ENCODE measurements at regions not wholly inside any gene's neighbourhood (a gene's known extent, or its start where the extent isn't known, plus 50 kb on each side); places are given as distances from the start of the nearest gene placed in this dataset.

DNA sequence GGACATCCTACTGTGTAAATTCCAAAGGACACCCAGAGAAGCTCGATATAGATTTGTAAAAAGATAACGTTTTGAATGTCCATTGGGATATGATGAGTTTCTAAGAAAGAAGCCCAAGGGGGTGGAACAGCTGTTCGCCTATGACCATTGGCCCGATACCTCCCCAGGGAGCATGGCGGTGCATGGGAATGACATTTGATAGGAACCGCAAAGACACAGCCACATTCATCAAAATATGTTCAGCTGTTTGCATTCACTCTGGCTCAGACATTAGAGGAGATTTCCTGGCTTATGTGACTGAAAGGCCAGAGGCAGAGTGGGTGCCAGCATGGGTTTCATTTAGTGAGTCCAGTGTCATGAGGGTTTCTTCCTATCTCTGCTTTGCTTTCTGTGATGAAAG lies 56.0 kb upstream of the BAIAP2L1 start:
- Histone ChIP-seq H3K4me2 (no peak overlapping the region), H3K4me3 (no peak overlapping the region), H3K79me2 (ENCODE audit: low read depth) (no peaks in the 10 kb centered on the region), H2AFZ (no peak overlapping the region), H3F3A (ENCODE audit: insufficient read depth, low read depth) (no peaks in the 10 kb centered on the region), H3K27me3 (ENCODE audit: insufficient read depth, low read depth) (peaks cover 40% of the 10 kb centered on the region; the same call in 1 of the 2 replicates), H4K20me1 (ENCODE audit: insufficient read depth) (no peaks in the 10 kb centered on the region), H3K36me3 (ENCODE audit: low read depth) (no peaks in the 10 kb centered on the region), H3K4me1 (replicated peaks; ENCODE audit: insufficient read depth) (no peaks in the 10 kb centered on the region), H3K27ac (no peak overlapping the region), H3K9me3 (ENCODE audit: insufficient read depth, low read depth) (0 out of 2 replicates have a peak, but pooled peaks cover 5% of the 10 kb centered on the region), H3K9me2 (ENCODE audit: insufficient read depth) (no peaks in the 10 kb centered on the region)
- no TSS peak for BruUV-seq (replicated peaks)
- intact Hi-C loops (cut with micrococcal nuclease; ENCODE audit: unreplicated experiment): no loop called here
- ChIA-PET POLR2A (ENCODE audit: unreplicated experiment) (interaction anchor here (0.5 kb wide), 1 partner anchor 1273 kb away, joined by 3 read pairs; no protein-coding TSS in a partner anchor), CTCF (no interaction called here)
- TF ChIP-seq EZH2 (IDR thresholded peaks at IDR 0.05; ENCODE audit: low read depth): no peak
- TF ChIP-seq, protein P1, sequence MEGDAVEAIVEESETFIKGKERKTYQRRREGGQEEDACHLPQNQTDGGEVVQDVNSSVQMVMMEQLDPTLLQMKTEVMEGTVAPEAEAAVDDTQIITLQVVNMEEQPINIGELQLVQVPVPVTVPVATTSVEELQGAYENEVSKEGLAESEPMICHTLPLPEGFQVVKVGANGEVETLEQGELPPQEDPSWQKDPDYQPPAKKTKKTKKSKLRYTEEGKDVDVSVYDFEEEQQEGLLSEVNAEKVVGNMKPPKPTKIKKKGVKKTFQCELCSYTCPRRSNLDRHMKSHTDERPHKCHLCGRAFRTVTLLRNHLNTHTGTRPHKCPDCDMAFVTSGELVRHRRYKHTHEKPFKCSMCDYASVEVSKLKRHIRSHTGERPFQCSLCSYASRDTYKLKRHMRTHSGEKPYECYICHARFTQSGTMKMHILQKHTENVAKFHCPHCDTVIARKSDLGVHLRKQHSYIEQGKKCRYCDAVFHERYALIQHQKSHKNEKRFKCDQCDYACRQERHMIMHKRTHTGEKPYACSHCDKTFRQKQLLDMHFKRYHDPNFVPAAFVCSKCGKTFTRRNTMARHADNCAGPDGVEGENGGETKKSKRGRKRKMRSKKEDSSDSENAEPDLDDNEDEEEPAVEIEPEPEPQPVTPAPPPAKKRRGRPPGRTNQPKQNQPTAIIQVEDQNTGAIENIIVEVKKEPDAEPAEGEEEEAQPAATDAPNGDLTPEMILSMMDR (conservative IDR thresholded peaks at IDR 0.05): no peak
- no peak for DNase-seq

DNA sequence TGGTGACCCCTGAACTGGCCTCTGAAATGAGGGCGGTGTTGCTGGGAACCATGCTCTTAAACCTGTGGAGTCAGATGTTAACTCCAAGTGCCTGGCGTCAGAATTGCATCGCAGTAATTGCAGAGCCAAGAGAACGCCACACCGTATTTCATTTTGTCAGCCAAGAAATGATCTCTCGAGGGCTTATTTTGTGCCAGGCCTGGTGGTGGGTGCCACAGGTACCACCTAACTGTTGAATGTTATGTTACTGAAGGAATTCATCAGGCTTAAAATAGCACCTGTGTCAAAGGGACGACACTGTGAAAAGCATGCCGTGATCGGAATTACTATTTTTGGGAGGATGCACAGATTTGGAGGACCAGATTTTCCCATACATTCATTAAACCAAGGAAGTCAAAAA lies 51.9 kb upstream of the BAIAP2L1 start:
- H3K4me2 ChIP-seq: no peak overlapping the region
- no peaks in the 10 kb centered on the region for H3K79me2 ChIP-seq (ENCODE audit: low read depth)
- DNase-seq: no peak
- BruUV-seq (replicated peaks): no TSS peak
- intact Hi-C loops (cut with micrococcal nuclease; ENCODE audit: unreplicated experiment): no loop called here
- no peaks in the 10 kb centered on the region for H4K20me1 ChIP-seq (ENCODE audit: insufficient read depth)
- no peak overlapping the region for H3K4me3 ChIP-seq
- no peaks in the 10 kb centered on the region for H3K4me1 ChIP-seq (replicated peaks; ENCODE audit: insufficient read depth)
- no peaks in the 10 kb centered on the region for H3K9me2 ChIP-seq (ENCODE audit: insufficient read depth)
- H3K9me3 ChIP-seq (ENCODE audit: insufficient read depth, low read depth): 0 out of 2 replicates have a peak, but pooled peaks cover 5% of the 10 kb centered on the region
- POLR2A ChIA-PET (ENCODE audit: unreplicated experiment): no interaction called here
- no peaks in the 10 kb centered on the region for H3F3A ChIP-seq (ENCODE audit: insufficient read depth, low read depth)
- H3K36me3 ChIP-seq (ENCODE audit: low read depth): no peaks in the 10 kb centered on the region
- H3K27me3 ChIP-seq (ENCODE audit: insufficient read depth, low read depth): peaks cover 39% of the 10 kb centered on the region
- TF ChIP-seq, protein P1 (conservative IDR thresholded peaks at IDR 0.05): no peak
- no peak for TF ChIP-seq EZH2 (IDR thresholded peaks at IDR 0.05; ENCODE audit: low read depth)
- H3K27ac ChIP-seq: no peak overlapping the region
- H2AFZ ChIP-seq: no peak overlapping the region
- CTCF ChIA-PET: no interaction called here
